KMS-11 (cell line): ENCODE measurements at regions not wholly inside any gene's neighbourhood (a gene's known extent, or its start where the extent isn't known, plus 50 kb on each side); places are given as distances from the start of the nearest gene placed in this dataset.

ENCODE experiments used
- H2AFZ ChIP-seq: fragments of 200-600 bp; sonication (generic); 2 replicates; pipeline ENCODE4 v1.6.1; 2016; ENCODE audit warnings: antibody characterized with exemption, mixed run types, low read depth
- H3K27ac ChIP-seq: fragments of 200-600 bp; sonication (generic); 2 replicates; pipeline ENCODE4 v1.6.1; 2016; ENCODE audit warnings: mild to moderate bottlenecking, mixed run types
- H3K27me3 ChIP-seq: fragments of 200-600 bp; sonication (generic); 2 replicates; pipeline ENCODE4 v1.6.1; 2017; ENCODE audit warnings: mild to moderate bottlenecking, low read depth, mixed run types, moderate library complexity; ENCODE audit not compliant: insufficient read depth
- H3K36me3 ChIP-seq: fragments of 200-600 bp; sonication (generic); 2 replicates; pipeline ENCODE4 v1.6.1; 2017; ENCODE audit warnings: mild to moderate bottlenecking, mixed run types; ENCODE audit not compliant: insufficient read depth
- H3K4me1 ChIP-seq: fragments of 200-600 bp; sonication (generic); 2 replicates; pipeline ENCODE4 v1.6.1; 2016; ENCODE audit warnings: mild to moderate bottlenecking, low read depth, mixed run types; ENCODE audit not compliant: poor library complexity, severe bottlenecking
- H3K4me2 ChIP-seq: fragments of 200-600 bp; sonication (generic); 2 replicates; pipeline ENCODE4 v1.7.0; 2016; ENCODE audit warnings: mild to moderate bottlenecking, mixed run types
- H3K4me3 ChIP-seq: fragments of 200-600 bp; sonication (generic); IDR thresholded peaks from 2 replicates; pipeline ENCODE4 v1.6.1; 2017; ENCODE audit warnings: low read depth, low read length, mixed read lengths; ENCODE audit not compliant: insufficient read depth
- H3K79me2 ChIP-seq: fragments of 200-600 bp; sonication (generic); 2 replicates; pipeline ENCODE4 v1.6.1; 2016; ENCODE audit warnings: low read depth, mixed run types; ENCODE audit not compliant: insufficient read depth
- H3K9ac ChIP-seq: fragments of 200-600 bp; sonication (generic); 2 replicates; pipeline ENCODE4 v1.6.1; 2016; ENCODE audit warnings: mild to moderate bottlenecking, mixed run types
- H4K20me1 ChIP-seq: fragments of 200-600 bp; sonication (generic); 2 replicates; pipeline ENCODE4 v1.6.1; 2016; ENCODE audit warnings: mild to moderate bottlenecking, mixed run types; ENCODE audit not compliant: insufficient read depth
- CTCF ChIP-seq: fragments of 200-600 bp; sonication (generic); conservative IDR thresholded peaks from 2 replicates; pipeline ENCODE4 v1.6.1; 2017; ENCODE audit warnings: low read depth, mild to moderate bottlenecking, antibody characterized with exemption, low read length, moderate library complexity, mixed read lengths

GRCh38 chr2:236993286-236993685 is 92.4 kb upstream of the COPS8 start:
- no peak overlapping the region for H3K4me2 ChIP-seq
- no peaks in the 10 kb centered on the region for H3K4me1 ChIP-seq

GRCh38 chr2:236994361-236994760 is 91.3 kb upstream of the COPS8 start:
- no peaks in the 10 kb centered on the region for H3K79me2 ChIP-seq
- no peak overlapping the region for H2AFZ ChIP-seq
- H4K20me1 ChIP-seq = no peaks in the 10 kb centered on the region
- no peak overlapping the region for H3K9ac ChIP-seq
- H3K4me1 ChIP-seq = no peaks in the 10 kb centered on the region
- H3K4me3 ChIP-seq = no peak overlapping the region
- H3K4me2 ChIP-seq = no peak overlapping the region
- no peaks in the 10 kb centered on the region for H3K36me3 ChIP-seq
- no peak overlapping the region for H3K27ac ChIP-seq
- no peak for TF ChIP-seq CTCF
- H3K27me3 ChIP-seq = no peaks in the 10 kb centered on the region

More at GRCh38 chr2:236993286-236993685, 92.4 kb upstream of the COPS8 start:
- H3K27me3 ChIP-seq = no peaks in the 10 kb centered on the region
- no peaks in the 10 kb centered on the region for H3K36me3 ChIP-seq
- H3K4me3 ChIP-seq = no peak overlapping the region
- no peaks in the 10 kb centered on the region for H3K79me2 ChIP-seq
- no peak overlapping the region for H2AFZ ChIP-seq
- no peak overlapping the region for H3K27ac ChIP-seq
- TF ChIP-seq CTCF = no peak
- H3K9ac ChIP-seq = no peak overlapping the region
- H4K20me1 ChIP-seq = no peaks in the 10 kb centered on the region

- Histone ChIP-seq H3K4me2 (no peak overlapping the region), H4K20me1 (no peaks in the 10 kb centered on the region), H3K9ac (no peak overlapping the region), H3K4me3 (no peak overlapping the region), H3K4me1 (no peaks in the 10 kb centered on the region), H3K27ac (no peak overlapping the region), H3K36me3 (no peaks in the 10 kb centered on the region), H3K79me2 (no peaks in the 10 kb centered on the region), H2AFZ (no peak overlapping the region), H3K27me3 (no peaks in the 10 kb centered on the region)
- no peak for TF ChIP-seq CTCF
Measured at GRCh38 chr2:236997069-236997715, 88.5 kb upstream of the COPS8 start.

- Histone ChIP-seq H3K4me2 (no peak overlapping the region), H2AFZ (no peak overlapping the region), H3K36me3 (no peaks in the 10 kb centered on the region), H3K79me2 (no peaks in the 10 kb centered on the region), H3K9ac (no peak overlapping the region), H3K4me3 (no peak overlapping the region), H3K4me1 (no peaks in the 10 kb centered on the region), H3K27ac (no peak overlapping the region), H3K27me3 (no peaks in the 10 kb centered on the region), H4K20me1 (no peaks in the 10 kb centered on the region)
- no peak for TF ChIP-seq CTCF
Measured at GRCh38 chr2:236998236-236998635, 87.5 kb upstream of the COPS8 start.
